Left colon (tissue), 2 donors: ENCODE measurements at regions not wholly inside any gene's neighbourhood (a gene's known extent, or its start where the extent isn't known, plus 50 kb on each side); places are given as distances from the start of the nearest gene placed in this dataset.

Experiments used
- ATAC-seq: fragments of 200-7000 bp; cut with Tn5 transposase; one replicate; pipeline ENCODE4 v1.9.1; 2020; ENCODE audit warnings: mild to moderate bottlenecking, moderate library complexity
- DNase-seq, 2 donors: peaks; one replicate each; pipeline ENCODE4 v3.0.0-alpha.2; 2020
- intact Hi-C, 2 donors: fragments of 100-400 bp; cut with DNase I in 1 of 2; cut with micrococcal nuclease in 1 of 2; formaldehyde crosslinking; loops; one replicate each; pipeline versions ENCODE4 v1.11.2 to v1.14.0; 2022; cut with DNase I, micrococcal nuclease
- donor health status: DM: no; HTN: no; CAD: no.
- donor health status: DM: yes; HTN: yes; CAD: no.

GRCh38 chr1:5505944-5506343 is 486.3 kb downstream of the NPHP4 start:
- intact Hi-C loops = no loop called here
- DNase-seq = no peak
- no peak for ATAC-seq

GRCh38 chr1:5504364-5504740 is 487.9 kb downstream of the NPHP4 start:
- intact Hi-C loops = no loop called here
- ATAC-seq (no peak), DNase-seq (no peak)

- ATAC-seq (no peak), DNase-seq (no peak)
- intact Hi-C loops = no loop called here
Measured at GRCh38 chr1:5503556-5504363, 488.5 kb downstream of the NPHP4 start.

- DNase-seq (no peak), ATAC-seq (no peak)
- intact Hi-C loops = no loop called here
Measured at GRCh38 chr1:5502311-5503194, 489.7 kb downstream of the NPHP4 start.

- ATAC-seq (no peak), DNase-seq (no peak)
- intact Hi-C loops = no loop called here
Measured at GRCh38 chr1:5501206-5501930, 490.9 kb downstream of the NPHP4 start.

DNA sequence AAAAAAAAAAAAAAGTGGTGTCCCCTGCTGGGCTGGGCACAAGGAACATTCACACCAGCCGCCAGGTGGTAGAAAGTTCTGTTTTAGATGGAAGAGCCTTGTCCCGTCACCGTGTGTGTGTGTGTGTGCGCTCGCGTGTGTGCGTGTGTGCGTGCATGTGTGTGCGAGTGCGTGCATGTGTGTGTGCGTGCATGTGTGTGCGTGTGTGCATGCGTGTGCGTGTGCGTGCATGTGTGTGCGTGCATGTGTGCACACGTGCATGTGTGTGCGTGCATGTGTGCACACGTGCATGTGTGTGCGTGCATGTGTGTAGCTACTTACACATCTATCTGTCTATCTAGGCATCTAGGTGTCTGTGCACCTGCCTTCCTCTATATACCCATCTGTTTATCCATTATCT is 491.7 kb downstream of the NPHP4 start:
- no peak for ATAC-seq
- no peak for DNase-seq
- intact Hi-C loops = no loop called here

DNA sequence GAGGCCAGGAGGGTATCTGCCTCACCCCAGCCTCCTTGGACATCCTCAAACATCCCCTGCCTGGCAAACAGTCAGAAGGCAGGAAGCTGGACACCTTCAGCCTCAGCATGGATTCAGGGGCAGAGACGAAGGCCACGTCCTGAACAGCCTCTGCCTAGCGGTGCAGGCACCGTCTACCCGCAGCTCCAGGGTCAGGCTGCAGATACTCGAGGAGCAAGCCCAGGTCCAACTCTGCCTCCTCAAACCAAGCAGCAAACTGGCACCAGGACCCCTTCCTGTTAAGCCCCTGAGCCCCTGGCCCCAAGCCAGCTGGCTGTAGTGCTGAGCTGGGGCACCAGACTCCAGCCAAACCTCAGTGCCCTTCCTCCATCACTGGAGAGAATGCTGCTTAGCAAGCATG is 494.7 kb downstream of the NPHP4 start:
- no peak for ATAC-seq
- intact Hi-C loops = no loop called here
- no peak for DNase-seq

DNA sequence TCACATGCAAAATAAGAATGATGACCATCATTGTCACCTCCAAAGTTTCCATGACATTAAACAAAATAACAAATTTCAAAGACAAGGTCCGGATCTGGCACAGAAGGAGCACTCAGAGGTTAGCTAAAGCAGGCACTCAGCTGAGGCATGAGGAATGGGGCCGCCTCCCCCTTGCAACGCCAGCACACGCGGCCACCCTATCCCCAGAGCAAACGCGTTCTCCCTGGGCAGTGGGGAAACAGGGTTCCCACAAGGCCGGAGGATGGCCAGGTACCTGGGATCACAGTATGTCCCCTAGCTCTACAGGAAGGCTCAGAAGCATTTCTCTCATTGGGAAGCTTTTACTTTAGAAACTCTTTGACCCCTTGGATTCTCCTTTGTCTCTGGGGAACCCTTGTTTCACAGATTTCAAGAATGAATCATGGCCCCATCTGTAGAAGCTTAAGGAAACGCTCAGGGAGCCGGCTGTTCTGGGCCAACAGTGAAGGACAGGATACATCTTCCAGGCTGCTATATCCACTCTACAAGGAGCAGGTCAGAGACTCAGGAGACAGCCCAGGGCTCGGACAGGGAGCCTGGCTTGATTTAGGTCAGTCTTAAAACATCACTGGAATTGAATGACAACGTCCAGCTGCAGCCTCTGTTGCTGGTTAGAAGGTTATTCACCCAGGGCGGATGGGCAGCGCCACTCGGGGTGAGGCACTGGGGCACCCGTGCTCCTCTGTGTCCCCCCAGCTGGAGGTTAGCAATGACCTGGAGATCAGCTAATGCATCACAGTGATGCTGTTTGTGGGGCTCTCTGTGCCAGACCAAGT is 496.4 kb downstream of the NPHP4 start:
- intact Hi-C loops = no loop called here
- DNase-seq (no peak), ATAC-seq (no peak)

- DNase-seq = no peak
Measured at GRCh38 chr1:5494518-5494917, 497.7 kb downstream of the NPHP4 start.

DNA sequence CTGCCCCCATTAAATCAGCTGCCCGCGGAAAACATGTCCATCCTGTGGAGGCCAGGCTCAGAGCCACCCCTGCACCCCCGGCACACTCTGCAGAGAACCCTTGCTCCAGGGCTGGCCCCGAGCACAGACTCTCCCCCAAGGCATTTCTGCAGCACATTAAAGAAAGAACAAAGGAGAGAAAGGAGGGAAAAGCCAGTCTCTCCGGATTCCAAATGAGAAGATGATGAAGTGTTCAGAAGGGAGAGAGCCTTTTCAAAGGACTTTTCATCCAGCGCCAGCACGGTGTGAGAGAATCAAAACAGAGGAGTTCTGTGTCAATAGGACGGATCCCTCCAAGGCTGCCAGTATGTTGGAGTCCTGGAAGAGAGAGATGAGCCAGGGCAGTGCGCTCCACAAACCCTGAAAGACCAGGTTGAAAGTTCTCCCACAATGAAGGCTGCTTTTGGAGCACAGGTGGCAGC is 498.3 kb downstream of the NPHP4 start:
- intact Hi-C loops = no loop called here
- ATAC-seq (no peak), DNase-seq (no peak)

More at GRCh38 chr1:5494518-5494917, 497.7 kb downstream of the NPHP4 start:
- no peak for ATAC-seq
- intact Hi-C loops = no loop called here

DNA sequence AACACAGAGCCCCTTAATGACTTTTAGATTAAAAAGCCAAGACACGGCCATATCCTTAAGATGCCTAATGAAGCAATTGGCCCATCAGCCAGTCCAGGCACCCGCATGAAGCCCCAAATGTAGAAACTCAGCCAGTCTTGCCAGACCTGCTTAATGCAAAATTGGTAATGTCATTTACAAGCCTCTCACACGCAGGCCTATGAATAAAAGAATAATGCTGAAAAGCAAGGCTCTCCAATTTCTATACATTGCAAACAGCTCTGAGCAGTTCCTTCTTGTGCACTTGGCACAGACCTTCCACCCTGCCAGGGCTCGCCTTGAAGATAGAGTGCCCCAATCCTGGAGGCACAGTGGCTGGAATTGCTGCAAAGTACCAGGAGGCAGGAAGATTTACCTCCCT is 498.9 kb downstream of the NPHP4 start:
- ATAC-seq (no peak), DNase-seq (no peak)
- intact Hi-C loops = no loop called here

- DNase-seq (no peak), ATAC-seq (no peak)
- intact Hi-C loops = no loop called here
Measured at GRCh38 chr1:5492846-5493245, 499.4 kb downstream of the NPHP4 start.

DNA sequence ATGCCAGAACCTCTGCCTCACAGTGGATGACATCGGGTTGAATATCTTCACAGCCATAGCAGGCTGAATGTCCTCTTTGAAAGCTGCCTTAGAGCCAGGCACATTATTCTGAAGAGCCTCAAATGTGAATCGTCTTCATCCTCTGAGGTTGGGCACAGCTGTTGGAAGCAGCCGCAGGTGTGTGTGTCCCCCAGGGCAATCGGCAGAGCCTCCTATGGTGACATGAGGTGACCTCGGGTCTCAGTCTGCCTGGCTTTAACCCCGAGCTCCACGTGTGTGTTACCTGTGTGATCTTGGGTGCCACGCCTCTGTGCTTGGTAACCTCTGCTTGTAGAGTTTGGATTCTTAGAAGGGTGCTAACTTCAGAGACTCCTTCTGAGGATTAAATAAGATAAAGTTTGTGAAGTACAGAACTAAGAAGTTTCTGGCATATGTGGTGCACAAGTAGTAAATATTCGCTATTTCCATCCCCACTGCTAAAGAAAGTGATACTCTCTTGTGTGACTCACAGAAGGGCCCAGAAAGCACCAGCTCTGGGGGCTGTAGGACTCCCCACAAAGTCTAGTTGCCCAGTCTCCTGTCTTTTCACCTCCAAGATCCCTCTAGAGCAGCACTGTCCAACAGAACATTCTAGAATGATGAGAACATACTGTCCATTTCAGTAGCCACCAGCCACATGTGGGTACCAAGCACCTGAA is 500.9 kb downstream of the NPHP4 start:
- ATAC-seq (no peak), DNase-seq (no peak)
- intact Hi-C loops = no loop called here

GRCh38 chr1:5490635-5491034 is 501.6 kb downstream of the NPHP4 start:
- DNase-seq (no peak), ATAC-seq (no peak)
- intact Hi-C loops = no loop called here

DNA sequence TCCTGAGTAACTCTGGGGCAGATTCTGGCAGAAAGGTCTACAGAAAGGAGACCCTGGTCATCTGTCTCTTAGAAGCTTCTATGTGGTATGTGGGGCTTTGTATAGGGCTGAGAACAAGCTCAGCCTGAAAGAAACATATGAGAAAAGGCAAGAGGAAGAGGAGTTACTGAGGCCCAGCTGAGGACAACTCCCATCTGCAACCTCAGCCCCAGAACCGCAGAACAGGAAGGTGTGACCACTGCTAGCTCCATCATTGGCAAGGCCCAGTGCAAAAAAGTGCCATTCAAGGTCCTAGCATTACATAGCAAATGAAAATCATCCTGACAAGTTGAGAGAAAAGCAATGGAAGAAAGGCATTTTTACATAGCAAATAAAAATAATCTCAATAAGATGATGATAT is 503.8 kb downstream of the NPHP4 start:
- ATAC-seq = no peak
- intact Hi-C loops = no loop called here
- no peak for DNase-seq

- intact Hi-C loops = no loop called here
- no peak for ATAC-seq
Measured at GRCh38 chr1:5485968-5486696, 506.1 kb downstream of the NPHP4 start.

GRCh38 chr1:5485436-5485835 is 506.8 kb downstream of the NPHP4 start:
- DNase-seq (no peak), ATAC-seq (no peak)
- intact Hi-C loops = no loop called here

More at GRCh38 chr1:5485968-5486696, 506.1 kb downstream of the NPHP4 start:
- DNase-seq = no peak
